ENCODE measurements at regions not wholly inside any gene's neighbourhood (a gene's known extent, or its start where the extent isn't known, plus 50 kb on each side); places are given as distances from the start of the nearest gene placed in this dataset.

- no peak for DNase-seq (ENCODE audit: extremely low read depth in 1 of 2, low read depth in 1 of 2)
Measured at GRCh38 chr16:72286936-72287620, 115.1 kb upstream of the PMFBP1 start.

GRCh38 chr16:72285728-72286127 is 113.8 kb upstream of the PMFBP1 start:
- no peak for DNase-seq (ENCODE audit: extremely low read depth in 1 of 2, low read depth in 1 of 2)

- no peak for DNase-seq (ENCODE audit: extremely low read depth in 1 of 2, low read depth in 1 of 2)
Measured at GRCh38 chr16:72285324-72285723, 113.4 kb upstream of the PMFBP1 start.

- DNase-seq (ENCODE audit: extremely low read depth in 1 of 2, low read depth in 1 of 2), result no peak
Measured at GRCh38 chr16:72284042-72284789, 112.3 kb upstream of the PMFBP1 start.

DNA sequence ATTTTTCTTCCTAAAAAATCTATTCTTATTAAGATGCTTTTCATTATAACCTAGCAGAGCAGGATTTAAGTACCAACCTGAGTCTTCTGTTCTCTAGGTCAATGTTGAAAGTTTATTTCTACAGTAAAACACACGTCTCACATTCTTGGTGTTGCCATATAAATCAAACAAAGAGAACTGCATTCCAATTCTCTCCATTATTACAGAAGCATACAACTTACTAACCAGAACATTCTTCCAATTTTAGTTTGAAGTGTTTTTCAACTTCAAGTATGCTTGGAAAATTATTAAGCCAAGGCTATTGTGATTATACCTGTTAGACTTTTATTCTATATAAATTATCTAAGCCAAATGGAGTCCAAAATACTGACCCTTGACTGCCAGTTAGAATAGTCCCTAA is 110.4 kb upstream of the PMFBP1 start:
- no peak for DNase-seq (ENCODE audit: extremely low read depth in 1 of 2, low read depth in 1 of 2)

DNA sequence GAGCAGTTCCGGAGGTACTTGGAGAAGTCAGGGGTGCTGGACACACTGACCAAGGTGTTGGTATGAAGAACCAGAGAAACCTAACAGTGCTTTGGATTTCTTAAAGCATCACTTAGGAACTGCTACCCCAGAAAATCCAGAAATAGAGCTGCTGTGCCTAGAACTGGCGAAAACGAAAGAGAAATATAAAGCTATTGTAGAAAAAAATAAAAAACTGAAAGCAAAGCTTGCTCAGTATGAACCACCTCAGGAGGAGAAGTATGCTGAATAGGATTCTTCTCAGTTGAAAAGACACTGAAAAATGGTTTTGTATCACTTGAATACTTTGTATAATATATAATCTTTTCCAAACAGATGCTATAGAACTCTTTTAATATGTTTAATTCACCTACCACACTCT is 106.3 kb upstream of the PMFBP1 start:
- DNase-seq (ENCODE audit: extremely low read depth in 1 of 2, low read depth in 1 of 2), result no peak

GRCh38 chr16:72277749-72278148 is 105.8 kb upstream of the PMFBP1 start:
- no peak for DNase-seq (ENCODE audit: extremely low read depth in 1 of 2, low read depth in 1 of 2)

- DNase-seq (ENCODE audit: extremely low read depth in 1 of 2, low read depth in 1 of 2), result no peak
Measured at GRCh38 chr16:72271699-72272240, 99.8 kb upstream of the PMFBP1 start.

GRCh38 chr16:72270531-72270930 is 98.6 kb upstream of the PMFBP1 start:
- DNase-seq (ENCODE audit: extremely low read depth in 1 of 2, low read depth in 1 of 2), result no peak

DNA sequence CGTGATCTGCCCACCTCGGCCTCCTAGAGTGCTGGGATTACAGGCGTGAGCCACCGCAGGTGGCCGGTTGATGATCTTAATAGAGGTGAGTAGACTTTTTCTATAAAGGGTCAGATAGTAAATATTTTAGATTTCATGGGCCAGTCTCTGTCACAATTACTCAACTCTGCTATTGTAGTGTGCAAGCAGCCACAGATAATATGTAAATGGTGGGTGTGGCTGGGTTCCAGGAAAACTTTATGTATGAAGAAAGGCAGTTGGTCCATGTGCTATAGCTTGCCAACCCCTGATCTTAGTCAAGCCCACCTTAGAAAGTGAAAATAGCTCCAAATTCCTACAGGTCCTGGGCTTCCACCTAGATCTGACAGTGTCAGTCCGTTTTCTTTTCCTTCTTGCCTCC is 94.9 kb upstream of the PMFBP1 start:
- no peak for DNase-seq (ENCODE audit: extremely low read depth in 1 of 2, low read depth in 1 of 2)

- no peak for DNase-seq (ENCODE audit: extremely low read depth in 1 of 2, low read depth in 1 of 2)
Measured at GRCh38 chr16:72264771-72265170, 92.8 kb upstream of the PMFBP1 start.

DNA sequence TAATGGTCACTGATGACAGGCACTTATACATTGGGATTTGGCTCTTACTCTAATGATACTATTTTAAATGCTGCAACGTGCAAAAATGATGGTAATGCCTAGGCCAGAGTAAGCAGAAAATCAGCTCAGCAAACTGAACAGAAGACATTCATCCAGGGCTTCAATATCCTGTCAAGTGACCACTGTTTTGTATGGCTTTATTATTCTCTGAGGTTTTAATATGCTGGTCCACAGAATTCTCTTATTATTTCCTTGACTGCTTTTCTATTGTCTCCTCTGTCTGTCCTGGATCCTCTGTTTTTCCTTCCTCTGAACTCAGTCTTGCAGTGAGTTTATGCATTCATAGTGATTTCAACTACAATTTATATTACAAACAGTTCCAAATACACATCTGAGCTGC is 90.8 kb upstream of the PMFBP1 start:
- no peak for DNase-seq (ENCODE audit: extremely low read depth in 1 of 2, low read depth in 1 of 2)

DNA sequence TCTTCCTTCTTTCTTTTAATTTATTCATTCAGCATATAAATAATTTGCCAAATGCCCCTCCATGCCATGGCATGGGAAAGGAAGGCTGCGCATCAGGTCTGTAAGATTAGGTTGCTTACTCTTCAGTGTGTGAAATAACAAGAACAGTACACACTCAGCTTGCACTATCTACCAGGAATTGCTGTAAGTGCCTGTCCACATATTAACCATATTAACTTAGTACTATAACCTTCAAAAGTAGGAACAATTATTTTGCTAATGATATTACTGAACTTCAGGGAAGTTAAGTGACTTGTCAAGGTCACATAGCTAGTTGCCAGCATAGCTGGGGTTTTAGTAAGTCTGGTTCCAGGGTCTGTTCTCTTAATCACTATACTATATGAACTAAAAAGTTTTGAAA is 89.2 kb upstream of the PMFBP1 start:
- no peak for DNase-seq (ENCODE audit: extremely low read depth in 1 of 2, low read depth in 1 of 2)

- DNase-seq (ENCODE audit: extremely low read depth in 1 of 2, low read depth in 1 of 2), result no peak
Measured at GRCh38 chr16:72256398-72257066, 84.6 kb upstream of the PMFBP1 start.

DNA sequence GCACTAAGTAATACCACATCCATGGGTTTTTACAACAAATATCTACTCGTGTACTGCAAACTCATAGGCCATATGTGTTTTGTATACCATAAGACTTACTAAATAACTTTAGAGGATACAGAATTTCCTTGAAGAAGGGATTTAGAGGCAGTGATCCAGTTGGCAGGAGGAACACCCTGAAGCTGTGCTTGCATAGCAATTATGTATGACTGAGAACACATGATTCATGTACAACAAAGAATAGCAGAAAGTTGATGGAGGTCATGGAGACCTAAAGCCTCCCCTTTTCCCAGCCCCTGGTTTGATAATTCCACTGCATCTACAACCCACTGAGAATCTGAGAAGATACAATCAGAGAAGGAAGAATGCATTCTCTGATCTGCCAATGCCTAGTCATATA is 83.8 kb upstream of the PMFBP1 start:
- DNase-seq (ENCODE audit: extremely low read depth in 1 of 2, low read depth in 1 of 2), result no peak

GRCh38 chr16:72247821-72248253 is 75.9 kb upstream of the PMFBP1 start:
- DNase-seq (ENCODE audit: extremely low read depth in 1 of 2, low read depth in 1 of 2), result no peak

GRCh38 chr16:72246423-72246822 is 74.5 kb upstream of the PMFBP1 start:
- no peak for DNase-seq (ENCODE audit: extremely low read depth in 1 of 2, low read depth in 1 of 2)

- DNase-seq (ENCODE audit: extremely low read depth in 1 of 2, low read depth in 1 of 2), result no peak
Measured at GRCh38 chr16:72244853-72245252, 72.9 kb upstream of the PMFBP1 start.

- DNase-seq (ENCODE audit: extremely low read depth in 1 of 2, low read depth in 1 of 2), result no peak
Measured at GRCh38 chr16:72243621-72244020, 71.7 kb upstream of the PMFBP1 start.

- DNase-seq (ENCODE audit: extremely low read depth in 1 of 2, low read depth in 1 of 2), result no peak
Measured at GRCh38 chr16:72242757-72243156, 70.8 kb upstream of the PMFBP1 start.

GRCh38 chr16:72241930-72242329 is 70.0 kb upstream of the PMFBP1 start:
- DNase-seq (ENCODE audit: extremely low read depth in 1 of 2, low read depth in 1 of 2), result no peak

- DNase-seq (ENCODE audit: extremely low read depth in 1 of 2, low read depth in 1 of 2), result no peak
Measured at GRCh38 chr16:72241008-72241407, 69.1 kb upstream of the PMFBP1 start.
